ENCODE measurements at regions not wholly inside any gene's neighbourhood (a gene's known extent, or its start where the extent isn't known, plus 50 kb on each side); places are given as distances from the start of the nearest gene placed in this dataset.

- no peaks in the 10 kb centered on the region for H3K4me1 ChIP-seq (ENCODE audit: low read length)
- no peaks in the 10 kb centered on the region for H3F3A ChIP-seq (ENCODE audit: insufficient read depth, low read length)
- no peaks in the 10 kb centered on the region for H3K9me2 ChIP-seq (replicated peaks; ENCODE audit: insufficient read depth, low read length)
- no peak overlapping the region for H2AFZ ChIP-seq (ENCODE audit: low read length)
- TF ChIP-seq CTCF (IDR thresholded peaks at IDR 0.05; ENCODE audit: low read length), result no peak
- TF ChIP-seq EZH2 (optimal IDR thresholded peaks at IDR 0.05; ENCODE audit: low read depth, low read length), result no peak
- no peak for TF ChIP-seq EZH2phosphoT487 (IDR thresholded peaks at IDR 0.05; ENCODE audit: low read length)
- no peaks in the 10 kb centered on the region for H4K20me1 ChIP-seq (ENCODE audit: insufficient read depth, low read length)
- H3K9me3 ChIP-seq (replicated peaks; ENCODE audit: insufficient read depth, low read length), result no peaks in the 10 kb centered on the region
- H3K27me3 ChIP-seq (replicated peaks; ENCODE audit: insufficient read depth, low read length), result no peaks in the 10 kb centered on the region
- no peak overlapping the region for H3K4me2 ChIP-seq (ENCODE audit: low read depth, low read length)
- no peaks in the 10 kb centered on the region for H3K79me2 ChIP-seq (ENCODE audit: low read length)
- no peak overlapping the region for H3K4me3 ChIP-seq (ENCODE audit: low read length)
- no peak overlapping the region for H3K9ac ChIP-seq (ENCODE audit: low read length)
- H3K36me3 ChIP-seq (replicated peaks; ENCODE audit: insufficient read depth, low read length), result no peaks in the 10 kb centered on the region
- DNase-seq, result no peak
- no peak overlapping the region for H3K27ac ChIP-seq (ENCODE audit: low read length)
Observed at GRCh38 chr6:156406688-156407087, 370.5 kb upstream of the ARID1B start.

DNA sequence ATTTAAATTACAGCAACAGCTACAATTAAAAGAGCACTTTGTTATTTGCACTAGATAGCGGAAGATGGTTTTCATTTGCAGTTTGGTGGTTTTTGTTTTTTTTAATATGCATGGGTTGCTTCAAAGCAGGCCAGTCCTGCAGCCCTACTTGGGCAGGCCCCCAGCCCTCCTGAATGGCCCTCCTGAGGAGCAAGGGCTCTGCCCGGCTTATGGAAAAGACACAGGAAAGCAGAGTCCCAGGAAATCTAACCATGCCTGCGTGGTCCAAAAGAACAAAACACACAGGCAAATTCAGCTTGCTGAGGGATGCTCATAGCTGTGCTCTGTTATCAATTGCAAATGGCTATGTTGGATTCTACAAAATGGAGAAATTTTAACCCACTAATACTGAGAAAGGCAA, 371.1 kb upstream of the ARID1B start:
- no peaks in the 10 kb centered on the region for H4K20me1 ChIP-seq (ENCODE audit: insufficient read depth, low read length)

GRCh38 chr6:156402628-156403027, 374.6 kb upstream of the ARID1B start:
- Histone ChIP-seq H3K9ac (ENCODE audit: low read length) (no peak overlapping the region), H3K4me3 (ENCODE audit: low read length) (no peak overlapping the region), H3K79me2 (ENCODE audit: low read length) (no peaks in the 10 kb centered on the region), H3K27ac (ENCODE audit: low read length) (no peak overlapping the region), H3K9me2 (replicated peaks; ENCODE audit: insufficient read depth, low read length) (no peaks in the 10 kb centered on the region), H3K4me1 (ENCODE audit: low read length) (0 out of 2 replicates have a peak, but pooled peaks cover 4% of the 10 kb centered on the region), H3K27me3 (replicated peaks; ENCODE audit: insufficient read depth, low read length) (no peaks in the 10 kb centered on the region), H2AFZ (ENCODE audit: low read length) (no peak overlapping the region), H4K20me1 (ENCODE audit: insufficient read depth, low read length) (no peaks in the 10 kb centered on the region), H3F3A (ENCODE audit: insufficient read depth, low read length) (no peaks in the 10 kb centered on the region), H3K36me3 (replicated peaks; ENCODE audit: insufficient read depth, low read length) (no peaks in the 10 kb centered on the region), H3K4me2 (ENCODE audit: low read depth, low read length) (no peak overlapping the region), H3K9me3 (replicated peaks; ENCODE audit: insufficient read depth, low read length) (no peaks in the 10 kb centered on the region)
- DNase-seq, result no peak
- no peak for TF ChIP-seq CTCF (IDR thresholded peaks at IDR 0.05; ENCODE audit: low read length)
- no peak for TF ChIP-seq EZH2phosphoT487 (IDR thresholded peaks at IDR 0.05; ENCODE audit: low read length)
- TF ChIP-seq EZH2 (optimal IDR thresholded peaks at IDR 0.05; ENCODE audit: low read depth, low read length), result no peak

More for the DNA sequence above, 371.1 kb upstream of the ARID1B start:
- Histone ChIP-seq H3K4me2 (ENCODE audit: low read depth, low read length) (no peak overlapping the region), H3K27ac (ENCODE audit: low read length) (no peak overlapping the region), H2AFZ (ENCODE audit: low read length) (no peak overlapping the region), H3K36me3 (replicated peaks; ENCODE audit: insufficient read depth, low read length) (no peaks in the 10 kb centered on the region), H3K4me3 (ENCODE audit: low read length) (no peak overlapping the region), H3K27me3 (replicated peaks; ENCODE audit: insufficient read depth, low read length) (no peaks in the 10 kb centered on the region), H3K9ac (ENCODE audit: low read length) (no peak overlapping the region), H3K4me1 (ENCODE audit: low read length) (no peaks in the 10 kb centered on the region), H3K9me3 (replicated peaks; ENCODE audit: insufficient read depth, low read length) (no peaks in the 10 kb centered on the region), H3K9me2 (replicated peaks; ENCODE audit: insufficient read depth, low read length) (no peaks in the 10 kb centered on the region), H3F3A (ENCODE audit: insufficient read depth, low read length) (no peaks in the 10 kb centered on the region), H3K79me2 (ENCODE audit: low read length) (no peaks in the 10 kb centered on the region)
- TF ChIP-seq CTCF (IDR thresholded peaks at IDR 0.05; ENCODE audit: low read length) (no peak), EZH2 (optimal IDR thresholded peaks at IDR 0.05; ENCODE audit: low read depth, low read length) (no peak), EZH2phosphoT487 (IDR thresholded peaks at IDR 0.05; ENCODE audit: low read length) (no peak)
- DNase-seq, result no peak
